OCI-LY7 (cell line): ENCODE measurements at regions not wholly inside any gene's neighbourhood (a gene's known extent, or its start where the extent isn't known, plus 50 kb on each side); places are given as distances from the start of the nearest gene placed in this dataset.

ENCODE experiments used
- BruUV-seq: library from RNA; stranded (reverse); fragments of 400-500 nt; replicated peaks from 2 replicates; lab custom pipeline; 2021; lab: Mats Ljungman, UMichigan
- CTCF ChIA-PET: fragments of 300-600 bp; sonication (Branson Sonifier 250); formaldehyde crosslinking; loops from one replicate; lab custom pipeline; 2022; ENCODE audit warnings: antibody characterized with exemption; ENCODE audit not compliant: unreplicated experiment; lab: Charles Lee
- POLR2A ChIA-PET: fragments of 300-600 bp; sonication (Branson Sonifier 250); formaldehyde crosslinking; loops from one replicate; lab custom pipeline; 2022; ENCODE audit warnings: antibody characterized with exemption; lab: Charles Lee
- DNase-seq: peaks from one replicate; pipeline ENCODE4 v3.0.0-alpha.2; 2015; ENCODE audit warnings: low spot score
- H2AFZ ChIP-seq: fragments of 200-600 bp; sonication (generic), shearing (Covaris generic); 2 replicates; pipeline ENCODE4 v1.6.1; 2014; ENCODE audit warnings: mild to moderate bottlenecking, antibody characterized with exemption, low read length, moderate library complexity
- H3K27ac ChIP-seq: fragments of 200-600 bp; sonication (generic); 2 replicates; pipeline ENCODE4 v1.5.1; 2014; ENCODE audit warnings: mixed run types, low read depth, mild to moderate bottlenecking, moderate library complexity, low read length, inconsistent platforms; ENCODE audit not compliant: poor library complexity, severe bottlenecking
- H3K36me3 ChIP-seq: fragments of 200-600 bp; sonication (generic); 2 replicates; pipeline ENCODE4 v1.6.1; 2014; ENCODE audit warnings: mild to moderate bottlenecking, antibody characterized with exemption, low read length, moderate library complexity, mixed read lengths; ENCODE audit not compliant: insufficient read depth
- H3K4me1 ChIP-seq: fragments of 200-600 bp; sonication (generic); 2 replicates; pipeline ENCODE4 v1.5.1; 2014; ENCODE audit warnings: mild to moderate bottlenecking, low read length; ENCODE audit not compliant: insufficient read depth, poor library complexity, severe bottlenecking
- H3K4me2 ChIP-seq: fragments of 200-600 bp; sonication (generic); 2 replicates; pipeline ENCODE4 v1.6.1; 2014; ENCODE audit warnings: mild to moderate bottlenecking, low read length
- H3K4me3 ChIP-seq: fragments of 200-600 bp; sonication (generic); 2 replicates; pipeline ENCODE4 v1.5.1; 2014; ENCODE audit warnings: mild to moderate bottlenecking, low read depth, low read length; ENCODE audit not compliant: poor library complexity, severe bottlenecking
- H3K79me2 ChIP-seq: fragments of 200-600 bp; sonication (generic); 2 replicates; pipeline ENCODE4 v1.6.1; 2016; ENCODE audit warnings: low read depth, mild to moderate bottlenecking, low read length, moderate library complexity, mixed read lengths; ENCODE audit not compliant: insufficient read depth
- H3K9me2 ChIP-seq: fragments of 200-600 bp; sonication (generic); 2 replicates; pipeline ENCODE4 v1.6.1; 2016; ENCODE audit warnings: mild to moderate bottlenecking, low read length, mixed read lengths; ENCODE audit not compliant: insufficient read depth
- H3K9me3 ChIP-seq: fragments of 200-600 bp; sonication (generic); 2 replicates; pipeline ENCODE4 v1.6.1; 2014; ENCODE audit warnings: mild to moderate bottlenecking, mixed run types, low read length, mixed read lengths
- H4K20me1 ChIP-seq: fragments of 200-600 bp; sonication (generic); 2 replicates; pipeline ENCODE4 v1.6.1; 2014; ENCODE audit warnings: mild to moderate bottlenecking, antibody characterized with exemption, low read length, moderate library complexity, mixed read lengths; ENCODE audit not compliant: insufficient read depth
- CTCF ChIP-seq: fragments of 200-600 bp; sonication (generic); conservative IDR thresholded peaks from 2 replicates; pipeline ENCODE4 v1.5.1; 2014; ENCODE audit warnings: mild to moderate bottlenecking, antibody characterized with exemption, low read length, moderate library complexity, mixed read lengths
- EZH2phosphoT487 ChIP-seq: fragments of 200-600 bp; sonication (generic); IDR thresholded peaks from 2 replicates; pipeline ENCODE4 v1.6.1; 2018; ENCODE audit warnings: low read depth, borderline replicate concordance, mild to moderate bottlenecking, mixed run types, antibody characterized with exemption, low read length, moderate library complexity, mixed read lengths
- intact Hi-C: fragments of 100-400 bp; cut with micrococcal nuclease; formaldehyde crosslinking; loops from one replicate; pipeline ENCODE4 v1.10.0; 2022; ENCODE audit not compliant: unreplicated experiment

- no peak for DNase-seq
- H3K9me3 ChIP-seq, result no peaks in the 10 kb centered on the region
- intact Hi-C loops, result no loop called here
- BruUV-seq, result no TSS peak
- TF ChIP-seq CTCF, result no peak
- TF ChIP-seq EZH2phosphoT487, result no peak
- H3K27ac ChIP-seq, result no peak overlapping the region
- no peak overlapping the region for H2AFZ ChIP-seq
- H3K4me1 ChIP-seq, result no peaks in the 10 kb centered on the region
- no peak overlapping the region for H3K4me2 ChIP-seq
- no peaks in the 10 kb centered on the region for H3K79me2 ChIP-seq
- no peaks in the 10 kb centered on the region for H4K20me1 ChIP-seq
- ChIA-PET POLR2A (no interaction called here), CTCF (no interaction called here)
- no peaks in the 10 kb centered on the region for H3K36me3 ChIP-seq
- H3K9me2 ChIP-seq, result no peaks in the 10 kb centered on the region
- H3K4me3 ChIP-seq, result no peak overlapping the region
These were observed 121.4 kb upstream of the HS6ST1 start for GRCh38 chr2:128439791-128440665.

- Histone ChIP-seq H3K4me3 (no peak overlapping the region), H3K9me3 (no peaks in the 10 kb centered on the region), H3K36me3 (no peaks in the 10 kb centered on the region), H3K79me2 (no peaks in the 10 kb centered on the region), H2AFZ (no peak overlapping the region), H3K9me2 (no peaks in the 10 kb centered on the region), H3K4me2 (no peak overlapping the region), H3K4me1 (no peaks in the 10 kb centered on the region), H4K20me1 (no peaks in the 10 kb centered on the region), H3K27ac (no peak overlapping the region)
- TF ChIP-seq CTCF (no peak), EZH2phosphoT487 (no peak)
- BruUV-seq, result no TSS peak
- intact Hi-C loops, result no loop called here
- CTCF ChIA-PET, result no interaction called here
- POLR2A ChIA-PET, result interaction anchor here (0.6 kb wide), 1 partner anchor 33 kb away, joined by 3 read pairs; no protein-coding TSS in a partner anchor
- no peak for DNase-seq
These were observed 122.1 kb upstream of the HS6ST1 start for GRCh38 chr2:128440666-128441340.
